ENCODE measurements at regions not wholly inside any gene's neighbourhood (a gene's known extent, or its start where the extent isn't known, plus 50 kb on each side); places are given as distances from the start of the nearest gene placed in this dataset.

- TF ChIP-seq BCLAF1 (IDR thresholded peaks at IDR 0.05; ENCODE audit: borderline replicate concordance in 1 of 2, control insufficient read depth in 1 of 2, low read depth in 2 of 2, low read length in 1 of 2), result no peak
- TF ChIP-seq LEF1 (IDR thresholded peaks at IDR 0.05), result no peak
- TF ChIP-seq RAD51 (IDR thresholded peaks at IDR 0.05; ENCODE audit: borderline replicate concordance, low read depth), result no peak
- peak; percentile 52; the same call in 1 of the 2 replicates for TF ChIP-seq L3MBTL2 (IDR thresholded peaks at IDR 0.05)
- TF ChIP-seq PTTG1 (tag; IDR thresholded peaks at IDR 0.05; ENCODE audit: low read depth), result no peak
- no peak for TF ChIP-seq SIX5 (IDR thresholded peaks at IDR 0.05; ENCODE audit: borderline replicate concordance in 1 of 2, insufficient read depth in 1 of 2, low read depth in 1 of 2, low read length in 2 of 2)
- TF ChIP-seq GTF2E2 (tag; IDR thresholded peaks at IDR 0.05), result no peak
- no peak for TF ChIP-seq HMG20A (CRISPR knock-in tag; conservative IDR thresholded peaks at IDR 0.05)
- TF ChIP-seq FUS (optimal IDR thresholded peaks at IDR 0.05; ENCODE audit: low read depth, low read length), result no peak
- TF ChIP-seq ZNF277 (CRISPR knock-in tag; IDR thresholded peaks at IDR 0.05; ENCODE audit: borderline replicate concordance), result no peak
- no peak for TF ChIP-seq PTRF (tag; IDR thresholded peaks at IDR 0.05)
- TF ChIP-seq NCOA6 (IDR thresholded peaks at IDR 0.05), result no peak
- TF ChIP-seq NKRF (IDR thresholded peaks at IDR 0.05; ENCODE audit: borderline replicate concordance), result no peak
- TF ChIP-seq NEUROD1 (IDR thresholded peaks at IDR 0.05; ENCODE audit: borderline replicate concordance, low read depth, low read length, partially characterized antibody), result no peak
- TF ChIP-seq ZNF444 (CRISPR knock-in tag; IDR thresholded peaks at IDR 0.05), result no peak
- TF ChIP-seq KLF1 (tag; IDR thresholded peaks at IDR 0.05), result no peak
- TF ChIP-seq ZNF79 (CRISPR knock-in tag; IDR thresholded peaks at IDR 0.05; ENCODE audit: low read depth), result no peak
- no peak for TF ChIP-seq NFYB (IDR thresholded peaks at IDR 0.05; ENCODE audit: extremely low read depth, insufficient read length)
- no peak for TF ChIP-seq CBX8 (IDR thresholded peaks at IDR 0.05; ENCODE audit: borderline replicate concordance, extremely low read depth, low read depth, low read length, poor library complexity, severe bottlenecking)
- TF ChIP-seq ZNF217 (CRISPR knock-in tag; IDR thresholded peaks at IDR 0.05), result no peak
- peak in 1 of 2 experiments; percentile 80; a peak in 1 of 4 replicates for TF ChIP-seq KDM4B (IDR thresholded peaks at IDR 0.05; ENCODE audit: borderline replicate concordance in 2 of 2, low read depth in 1 of 2)
- TF ChIP-seq IFI16 (CRISPR knock-in tag; IDR thresholded peaks at IDR 0.05), result no peak
Observed at GRCh38 chr6:43951063-43951755, 176.0 kb downstream of the MRPL14 start (continued).

Data from K562 (cell line).